ENCODE measurements at regions not wholly inside any gene's neighbourhood (a gene's known extent, or its start where the extent isn't known, plus 50 kb on each side); places are given as distances from the start of the nearest gene placed in this dataset.

- TF ChIP-seq POLR2A (IDR thresholded peaks at IDR 0.05) = no peak
- no peak for TF ChIP-seq POLR2AphosphoS5 (IDR thresholded peaks at IDR 0.05)
These were observed 92.2 kb upstream of the SLC30A5 start for GRCh38 chr5:69001627-69002026.
